A549 (cell line): ENCODE measurements at regions not wholly inside any gene's neighbourhood (a gene's known extent, or its start where the extent isn't known, plus 50 kb on each side); places are given as distances from the start of the nearest gene placed in this dataset.

ENCODE experiments used
- ATAC-seq, 2 experiments: fragments of 200-7000 bp in 1 of 2; fragments of >200 bp in 1 of 2; cut with Nextera tagmentation in 1 of 2; cut with Tn5 transposase in 1 of 2; 3 replicates each; pipeline versions ENCODE4 v1.8.0 to v1.9.1; 2018 to 2020; ENCODE audit warnings: mild to moderate bottlenecking in 1 of 2, moderate library complexity in 1 of 2
- CTCF ChIA-PET: fragments of 300-600 bp; sonication (Branson Sonifier 250); formaldehyde crosslinking; extraction: SDS; loops from one replicate; lab custom pipeline; 2021; ENCODE audit warnings: antibody characterized with exemption, inconsistent platforms; lab: Yijun Ruan, JAX
- POLR2A ChIA-PET: fragments of 350-600 bp; formaldehyde crosslinking; extraction: SDS; loops from one replicate; lab custom pipeline; 2021; ENCODE audit warnings: antibody characterized with exemption, inconsistent platforms; lab: Yijun Ruan, JAX
- DNase-seq, 2 experiments: peaks; one replicate each; pipeline versions ENCODE4 v3.0.0 to v3.0.0-alpha.2; 2011 to 2016; ENCODE audit warnings: low read depth in 1 of 2, low spot score in 1 of 2
- FAIRE-seq: peaks from 2 replicates; lab custom pipeline; 2011; peaks lifted over from hg19 to GRCh38; lab: Jason Lieb, UNC
- H3K27ac ChIP-seq, 2 experiments: fragments of >200 bp; sonication (Bioruptor Twin); formaldehyde crosslinking; 3 replicates each; pipeline ENCODE4 v1.5.1; 2016 to 2017
- H3K4me1 ChIP-seq: fragments of >200 bp; sonication (Bioruptor Twin); formaldehyde crosslinking; 3 replicates; pipeline ENCODE4 v1.6.1; 2016
- H3K4me2 ChIP-seq: fragments of >200 bp; sonication (Bioruptor Twin); formaldehyde crosslinking; 3 replicates; pipeline ENCODE4 v1.6.1; 2016
- H3K4me3 ChIP-seq: fragments of >200 bp; sonication (Bioruptor Twin); formaldehyde crosslinking; 3 replicates; pipeline ENCODE4 v1.5.1; 2016
- H3K9me3 ChIP-seq: fragments of >200 bp; sonication (Bioruptor Twin); formaldehyde crosslinking; 3 replicates; pipeline ENCODE4 v1.6.1; 2016
- CBX2 ChIP-seq: fragments of 200-600 bp; sonication (generic); IDR thresholded peaks from 2 replicates; pipeline ENCODE4 v1.6.1; 2016; ENCODE audit warnings: low read depth, mild to moderate bottlenecking, borderline replicate concordance
- CBX8 ChIP-seq: fragments of 200-600 bp; sonication (generic); IDR thresholded peaks from 2 replicates; pipeline ENCODE4 v1.6.1; 2016
- CHD2 ChIP-seq: fragments of 150-350 bp; IDR thresholded peaks from 2 replicates; pipeline ENCODE4 v1.6.1; 2014; ENCODE audit warnings: low read length; ENCODE audit not compliant: partially characterized antibody
- EHF ChIP-seq: fragments of 250-450 bp; sonication (Bioruptor Pico); IDR thresholded peaks from 2 replicates; pipeline ENCODE4 v1.5.0; 2020; ENCODE audit warnings: mild to moderate bottlenecking
- EHMT2 ChIP-seq: fragments of 200-600 bp; sonication (generic); IDR thresholded peaks from 2 replicates; pipeline ENCODE4 v1.6.1; 2016; ENCODE audit warnings: antibody characterized with exemption, low read depth, mild to moderate bottlenecking, moderate library complexity
- EP300 ChIP-seq, 2 experiments: fragments of >200 bp; sonication (Bioruptor Twin); formaldehyde crosslinking; IDR thresholded peaks; 2 replicates in 1 of 2; 3 replicates in 1 of 2; pipeline ENCODE4 v1.6.1; 2016 to 2017
- FOSL2 ChIP-seq, 2 experiments: fragments of 450-650 bp in 1 of 2; fragments of >200 bp in 1 of 2; sonication (Bioruptor Twin) in 1 of 2; formaldehyde crosslinking; IDR thresholded peaks; 2 replicates each; pipeline versions ENCODE4 v1.5.0 to v1.6.1; 2016 to 2020; ENCODE audit warnings: mild to moderate bottlenecking in 1 of 2, moderate library complexity in 1 of 2
- GATA3 ChIP-seq: IDR thresholded peaks from 2 replicates; pipeline ENCODE4 v1.6.1; 2012; ENCODE audit warnings: borderline replicate concordance
- HOXA7 ChIP-seq: fragments of 250-450 bp; sonication (Bioruptor Pico); IDR thresholded peaks from 2 replicates; pipeline ENCODE4 v1.5.0; 2020; ENCODE audit warnings: mild to moderate bottlenecking, moderate library complexity
- HOXB13 ChIP-seq: fragments of 250-450 bp; sonication (Bioruptor Pico); IDR thresholded peaks from 2 replicates; pipeline ENCODE4 v1.5.0; 2020; ENCODE audit warnings: low read depth, mild to moderate bottlenecking, moderate library complexity
- JUN ChIP-seq, 2 experiments: fragments of >200 bp; sonication (Bioruptor Twin); formaldehyde crosslinking; IDR thresholded peaks; 2 replicates in 1 of 2; 3 replicates in 1 of 2; pipeline ENCODE4 v1.6.1; 2016 to 2017
- KDM1A ChIP-seq: fragments of 200-600 bp; sonication (generic); IDR thresholded peaks from 2 replicates; pipeline ENCODE4 v1.6.1; 2016; ENCODE audit warnings: low read depth, mild to moderate bottlenecking
- MAZ ChIP-seq: fragments of 150-350 bp; IDR thresholded peaks from 2 replicates; pipeline ENCODE4 v1.6.1; 2014; ENCODE audit warnings: antibody characterized with exemption, low read depth, low read length, borderline replicate concordance
- MYC ChIP-seq: IDR thresholded peaks from 2 replicates; pipeline ENCODE4 v1.6.1; 2012; ENCODE audit warnings: mild to moderate bottlenecking, inconsistent platforms, low read length, improper control_type of control experiment, borderline replicate concordance
- NFE2L2 ChIP-seq: fragments of 150-350 bp; conservative IDR thresholded peaks from 2 replicates; pipeline ENCODE4 v1.6.1; 2014; ENCODE audit warnings: low read length
- NPAS2 ChIP-seq: fragments of 250-450 bp; sonication (Bioruptor Pico); IDR thresholded peaks from 2 replicates; pipeline ENCODE4 v1.8.0; 2022; ENCODE audit warnings: mild to moderate bottlenecking, moderate library complexity, borderline replicate concordance
- NR3C1 ChIP-seq: fragments of >200 bp; sonication (Bioruptor Twin); formaldehyde crosslinking; IDR thresholded peaks from 3 replicates; pipeline ENCODE4 v1.6.1; 2017
- RAD21 ChIP-seq, 2 experiments: fragments of >200 bp in 1 of 2; sonication (Bioruptor Twin) in 1 of 2; formaldehyde crosslinking in 1 of 2; IDR thresholded peaks in 1 of 2; conservative IDR thresholded peaks in 1 of 2; 2 replicates in 1 of 2; 3 replicates in 1 of 2; pipeline ENCODE4 v1.6.1; 2012 to 2018; ENCODE audit warnings: inconsistent platforms in 1 of 2
- RCOR1 ChIP-seq: fragments of 150-350 bp; IDR thresholded peaks from 2 replicates; pipeline ENCODE4 v1.6.1; 2014; ENCODE audit warnings: antibody characterized with exemption, low read length, low read depth
- RNF2 ChIP-seq: fragments of 200-600 bp; sonication (generic); IDR thresholded peaks from 2 replicates; pipeline ENCODE4 v1.6.1; 2016; ENCODE audit warnings: low read depth, mild to moderate bottlenecking, antibody characterized with exemption, moderate library complexity, borderline replicate concordance
- SMC3 ChIP-seq: fragments of >200 bp; sonication (Bioruptor Twin); formaldehyde crosslinking; IDR thresholded peaks from 3 replicates; pipeline ENCODE4 v1.6.1; 2018; ENCODE audit warnings: inconsistent platforms
- TP53 ChIP-seq: fragments of 250-450 bp; sonication (Bioruptor Pico); IDR thresholded peaks from 2 replicates; pipeline ENCODE4 v1.5.0; 2021; ENCODE audit warnings: mild to moderate bottlenecking, moderate library complexity
- WGBS: methylation state at CpG from one replicate; pipeline ENCODE4 v1.1.6; 2017; ENCODE audit errors: missing lambda C conversion rate; 5-methylcytosine and 5-hydroxymethylcytosine counted together
- TF ChIP-seq, protein P1 (sequence below): IDR thresholded peaks from 2 replicates; pipeline ENCODE4 v1.6.1; 2012; ENCODE audit warnings: low read depth, borderline replicate concordance
- TF ChIP-seq, protein P2 (sequence below): fragments of 250-450 bp; sonication (Bioruptor Pico); IDR thresholded peaks from 2 replicates; pipeline ENCODE4 v1.5.0; 2020; ENCODE audit warnings: low read depth, mild to moderate bottlenecking, moderate library complexity
- TF ChIP-seq, protein P3 (sequence below): fragments of >200 bp; sonication (Bioruptor Twin); formaldehyde crosslinking; IDR thresholded peaks from 3 replicates; pipeline ENCODE4 v1.5.1; 2016
- TF ChIP-seq, protein P4 (sequence below): fragments of 450-650 bp; IDR thresholded peaks from 2 replicates; pipeline ENCODE4 v1.6.1; 2014; ENCODE audit warnings: antibody characterized with exemption
- TF ChIP-seq, protein P5 (sequence below): IDR thresholded peaks from 2 replicates; pipeline ENCODE4 v1.6.1; 2012
- TF ChIP-seq, protein P6 (sequence below): IDR thresholded peaks from 2 replicates; pipeline ENCODE4 v1.6.1; 2012

DNA sequence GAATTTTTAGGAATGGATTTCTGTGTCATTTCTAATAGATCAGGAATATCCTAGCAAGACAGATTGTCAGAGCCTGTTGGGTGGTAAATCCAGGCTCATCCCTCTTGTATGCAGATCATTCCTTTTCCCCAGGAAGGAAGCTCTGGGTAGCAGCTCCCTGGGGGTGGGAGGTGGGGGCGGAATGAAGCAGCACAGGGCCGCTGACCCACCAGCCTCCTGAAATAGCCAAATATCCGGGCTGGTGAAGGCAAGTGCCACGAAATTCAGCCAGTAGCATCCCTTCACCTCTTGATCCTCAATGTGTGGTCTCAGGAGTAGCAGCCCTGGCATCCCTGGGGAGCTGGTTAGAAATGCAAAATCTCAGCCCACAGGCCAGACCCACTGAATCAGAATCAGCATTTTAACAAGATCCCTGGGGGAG is 256.9 kb downstream of the LRFN2 start (continued):
- TF ChIP-seq SMC3 (no peak), FOSL2 (IDR thresholded peaks at IDR 0.05) (no peak), FOSL2 (CRISPR knock-in tag; IDR thresholded peaks at IDR 0.05) (no peak)
- TF ChIP-seq, protein P1, sequence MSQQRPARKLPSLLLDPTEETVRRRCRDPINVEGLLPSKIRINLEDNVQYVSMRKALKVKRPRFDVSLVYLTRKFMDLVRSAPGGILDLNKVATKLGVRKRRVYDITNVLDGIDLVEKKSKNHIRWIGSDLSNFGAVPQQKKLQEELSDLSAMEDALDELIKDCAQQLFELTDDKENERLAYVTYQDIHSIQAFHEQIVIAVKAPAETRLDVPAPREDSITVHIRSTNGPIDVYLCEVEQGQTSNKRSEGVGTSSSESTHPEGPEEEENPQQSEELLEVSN = no peak
- TF ChIP-seq, all 56 proteins: peak for 0

DNA sequence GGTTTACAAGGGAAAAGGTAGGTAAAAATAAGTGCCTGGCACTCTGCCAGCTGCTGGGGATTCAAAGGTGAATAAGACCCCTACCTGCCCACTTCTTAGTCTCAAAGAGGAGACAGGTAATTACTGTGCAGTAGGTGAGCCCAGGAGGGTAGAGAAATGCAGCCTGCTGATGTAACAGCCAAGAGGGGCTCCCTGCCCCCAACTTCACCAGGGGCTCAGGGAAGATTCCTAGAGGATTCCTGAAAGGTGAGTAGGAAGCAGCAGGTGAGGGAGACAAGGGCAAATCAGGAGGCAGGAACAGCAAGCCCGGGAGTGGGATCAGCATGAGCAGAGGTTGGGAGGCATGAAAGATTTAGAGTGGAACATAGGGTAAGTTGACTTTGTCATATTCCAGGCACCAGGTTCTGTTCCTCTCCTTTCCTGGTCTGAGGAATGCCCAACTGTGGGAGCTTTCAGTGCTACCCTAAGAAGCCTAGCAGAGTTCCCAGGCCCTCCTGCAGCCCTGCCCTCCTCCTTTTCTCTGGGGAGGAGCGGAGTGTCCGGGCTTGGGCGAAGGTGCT is 258.1 kb downstream of the LRFN2 start:
- FAIRE-seq = no peak

DNA sequence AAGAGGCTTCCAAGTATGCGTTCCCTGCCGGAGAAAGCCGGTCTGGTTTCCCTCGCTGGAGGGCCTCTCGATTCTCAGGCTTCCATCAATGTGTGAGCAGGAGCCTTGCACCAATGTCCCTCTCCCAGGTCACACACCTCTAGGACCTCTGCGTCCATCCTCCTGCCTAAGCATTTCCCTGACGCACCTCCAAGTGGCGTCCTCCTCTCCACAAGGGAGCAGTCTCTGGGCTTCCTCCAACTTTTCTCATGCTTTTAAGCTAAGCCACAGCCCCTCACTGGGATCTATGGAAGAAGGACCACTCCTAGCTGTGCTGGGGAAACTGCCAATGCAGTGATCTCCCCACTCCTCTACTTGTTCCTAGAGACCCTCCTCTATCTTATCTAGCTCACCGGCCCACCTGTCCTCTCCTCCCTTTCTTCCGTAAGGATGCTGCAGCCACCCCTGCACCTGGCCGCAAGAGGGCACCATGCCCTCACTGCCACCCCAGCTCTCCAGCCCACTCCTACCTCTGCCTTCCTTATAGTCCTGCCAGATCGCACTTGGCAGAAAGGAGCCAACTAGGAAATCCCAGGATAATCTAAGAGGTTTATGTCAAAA is 258.7 kb downstream of the LRFN2 start:
- TF ChIP-seq TP53 (CRISPR knock-in tag) (no peak), JUN (IDR thresholded peaks at IDR 0.05) (no peak), NPAS2 (CRISPR knock-in tag) (no peak), MAZ (no peak), EHMT2 (no peak), CBX8 (no peak), RAD21 (conservative IDR thresholded peaks at IDR 0.05 in 1 of 2, IDR thresholded peaks at IDR 0.05 in 1 of 2) (peak; percentile 46 to 55; a peak in 4 of 5 replicates), CBX2 (no peak), MYC (no peak), RNF2 (no peak), SMC3 (peak; percentile 32; the same call in 1 of the 3 replicates), KDM1A (no peak), NFE2L2 (no peak)
- TF ChIP-seq, protein P2, sequence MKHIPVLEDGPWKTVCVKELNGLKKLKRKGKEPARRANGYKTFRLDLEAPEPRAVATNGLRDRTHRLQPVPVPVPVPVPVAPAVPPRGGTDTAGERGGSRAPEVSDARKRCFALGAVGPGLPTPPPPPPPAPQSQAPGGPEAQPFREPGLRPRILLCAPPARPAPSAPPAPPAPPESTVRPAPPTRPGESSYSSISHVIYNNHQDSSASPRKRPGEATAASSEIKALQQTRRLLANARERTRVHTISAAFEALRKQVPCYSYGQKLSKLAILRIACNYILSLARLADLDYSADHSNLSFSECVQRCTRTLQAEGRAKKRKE (CRISPR knock-in tag) = no peak
- TF ChIP-seq, protein P3, sequence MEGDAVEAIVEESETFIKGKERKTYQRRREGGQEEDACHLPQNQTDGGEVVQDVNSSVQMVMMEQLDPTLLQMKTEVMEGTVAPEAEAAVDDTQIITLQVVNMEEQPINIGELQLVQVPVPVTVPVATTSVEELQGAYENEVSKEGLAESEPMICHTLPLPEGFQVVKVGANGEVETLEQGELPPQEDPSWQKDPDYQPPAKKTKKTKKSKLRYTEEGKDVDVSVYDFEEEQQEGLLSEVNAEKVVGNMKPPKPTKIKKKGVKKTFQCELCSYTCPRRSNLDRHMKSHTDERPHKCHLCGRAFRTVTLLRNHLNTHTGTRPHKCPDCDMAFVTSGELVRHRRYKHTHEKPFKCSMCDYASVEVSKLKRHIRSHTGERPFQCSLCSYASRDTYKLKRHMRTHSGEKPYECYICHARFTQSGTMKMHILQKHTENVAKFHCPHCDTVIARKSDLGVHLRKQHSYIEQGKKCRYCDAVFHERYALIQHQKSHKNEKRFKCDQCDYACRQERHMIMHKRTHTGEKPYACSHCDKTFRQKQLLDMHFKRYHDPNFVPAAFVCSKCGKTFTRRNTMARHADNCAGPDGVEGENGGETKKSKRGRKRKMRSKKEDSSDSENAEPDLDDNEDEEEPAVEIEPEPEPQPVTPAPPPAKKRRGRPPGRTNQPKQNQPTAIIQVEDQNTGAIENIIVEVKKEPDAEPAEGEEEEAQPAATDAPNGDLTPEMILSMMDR = peak; percentile 36
- TF ChIP-seq, protein P1 = no peak
- TF ChIP-seq, protein P4, sequence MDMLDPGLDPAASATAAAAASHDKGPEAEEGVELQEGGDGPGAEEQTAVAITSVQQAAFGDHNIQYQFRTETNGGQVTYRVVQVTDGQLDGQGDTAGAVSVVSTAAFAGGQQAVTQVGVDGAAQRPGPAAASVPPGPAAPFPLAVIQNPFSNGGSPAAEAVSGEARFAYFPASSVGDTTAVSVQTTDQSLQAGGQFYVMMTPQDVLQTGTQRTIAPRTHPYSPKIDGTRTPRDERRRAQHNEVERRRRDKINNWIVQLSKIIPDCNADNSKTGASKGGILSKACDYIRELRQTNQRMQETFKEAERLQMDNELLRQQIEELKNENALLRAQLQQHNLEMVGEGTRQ = no peak
- TF ChIP-seq, all 56 proteins: peak for 3
- Histone ChIP-seq H3K4me1 (no peaks in the 10 kb centered on the region), H3K4me2 (no peak overlapping the region), H3K4me3 (no peak overlapping the region), H3K27ac (no peak overlapping the region), H3K9me3 (no peaks in the 10 kb centered on the region)
- DNase-seq = peak; percentile 7 to 10
- ATAC-seq = peak; percentile 47 to 70; a peak in 4 of 6 replicates
- ChIA-PET POLR2A (no interaction called here), CTCF (interaction anchor here (0.6 to 3.1 kb wide), 2 partner anchors 23 to 700 kb away, joined by 4 to 7 read pairs; no protein-coding TSS in a partner anchor)
- no peak for FAIRE-seq
- WGBS = 21% methylated on average over 12 of the region's 12 CpGs

More for the DNA sequence above, 258.1 kb downstream of the LRFN2 start:
- ChIA-PET CTCF (interaction anchor here (0.6 to 3.1 kb wide), 3 partner anchors 20 to 699 kb away, joined by 3 to 7 read pairs (median 4); no protein-coding TSS in a partner anchor), POLR2A (no interaction called here)
- H3K4me2 ChIP-seq = no peak overlapping the region
- DNase-seq (no peak), ATAC-seq (no peak)
- TF ChIP-seq CBX8 (no peak), CHD2 (no peak), HOXA7 (no peak), JUN (IDR thresholded peaks at IDR 0.05) (no peak), EP300 (IDR thresholded peaks at IDR 0.05) (no peak), NR3C1 (no peak), EHMT2 (no peak), NFE2L2 (no peak), RCOR1 (no peak), EHF (CRISPR knock-in tag) (no peak), HOXB13 (CRISPR knock-in tag) (no peak), GATA3 (no peak)
- TF ChIP-seq, protein P2 (CRISPR knock-in tag) = no peak
- TF ChIP-seq, protein P5, sequence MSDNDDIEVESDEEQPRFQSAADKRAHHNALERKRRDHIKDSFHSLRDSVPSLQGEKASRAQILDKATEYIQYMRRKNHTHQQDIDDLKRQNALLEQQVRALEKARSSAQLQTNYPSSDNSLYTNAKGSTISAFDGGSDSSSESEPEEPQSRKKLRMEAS = no peak
- TF ChIP-seq, protein P6, sequence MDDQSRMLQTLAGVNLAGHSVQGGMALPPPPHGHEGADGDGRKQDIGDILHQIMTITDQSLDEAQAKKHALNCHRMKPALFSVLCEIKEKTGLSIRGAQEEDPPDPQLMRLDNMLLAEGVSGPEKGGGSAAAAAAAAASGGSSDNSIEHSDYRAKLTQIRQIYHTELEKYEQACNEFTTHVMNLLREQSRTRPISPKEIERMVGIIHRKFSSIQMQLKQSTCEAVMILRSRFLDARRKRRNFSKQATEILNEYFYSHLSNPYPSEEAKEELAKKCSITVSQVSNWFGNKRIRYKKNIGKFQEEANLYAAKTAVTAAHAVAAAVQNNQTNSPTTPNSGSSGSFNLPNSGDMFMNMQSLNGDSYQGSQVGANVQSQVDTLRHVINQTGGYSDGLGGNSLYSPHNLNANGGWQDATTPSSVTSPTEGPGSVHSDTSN = no peak
- no peaks in the 10 kb centered on the region for H3K9me3 ChIP-seq
- no peak overlapping the region for H3K27ac ChIP-seq
- H3K4me1 ChIP-seq = no peaks in the 10 kb centered on the region
- no peak overlapping the region for H3K4me3 ChIP-seq
- 50% methylated on average over 4 of the region's 4 CpGs for WGBS
